Body of pancreas (tissue), 4 donors: ENCODE measurements at regions not wholly inside any gene's neighbourhood (a gene's known extent, or its start where the extent isn't known, plus 50 kb on each side); places are given as distances from the start of the nearest gene placed in this dataset.

Source experiments
- ATAC-seq: fragments of 150-250 bp; one replicate; pipeline ENCODE4 v1.9.1; 2016
- DNase-seq, 4 donors: peaks; one replicate each; pipeline ENCODE4 v3.0.0-alpha.2; 2019
- H3K27ac ChIP-seq, 4 donors: fragments of 200-600 bp; sonication (generic); 1 replicate in 3 of 4; 2 replicates in 1 of 4; pipeline versions ENCODE4 v1.5.1 to v1.6.1; 2016 to 2019; ENCODE audit warnings: mild to moderate bottlenecking in 1 of 4, mixed read lengths in 1 of 4, moderate library complexity in 1 of 4
- H3K27me3 ChIP-seq, 2 donors: fragments of 200-600 bp; sonication (generic); one replicate each; pipeline ENCODE4 v1.6.0; 2016; ENCODE audit warnings: mild to moderate bottlenecking in 1 of 2
- H3K36me3 ChIP-seq, 2 donors: fragments of 200-600 bp; sonication (generic); replicated peaks in 1 of 2; 2 replicates each; pipeline ENCODE4 v1.5.1; 2016; ENCODE audit warnings: low read depth in 2 of 2; ENCODE audit not compliant: insufficient read depth in 1 of 2
- H3K4me1 ChIP-seq: fragments of 200-600 bp; sonication (generic); one replicate; pipeline ENCODE4 v1.6.0; 2016
- H3K4me3 ChIP-seq, 2 donors: fragments of 200-600 bp; sonication (generic); 1 replicate in 1 of 2; 2 replicates in 1 of 2; pipeline ENCODE4 v1.5.1; 2016 to 2019
- H3K9me3 ChIP-seq, 3 donors: fragments of 200-600 bp; sonication (generic); 1 replicate in 2 of 3; 2 replicates in 1 of 3; pipeline ENCODE4 v1.5.1; 2016
- POLR2A ChIP-seq, 3 donors: fragments of 450-650 bp; IDR thresholded peaks; one replicate each; pipeline ENCODE4 v1.6.1; 2016; ENCODE audit warnings: antibody characterized with exemption in 3 of 3, mild to moderate bottlenecking in 2 of 3
- WGBS, 2 donors: methylation state at CpG; one replicate each; pipeline ENCODE4 v1.1.5; 2017; 5-methylcytosine and 5-hydroxymethylcytosine counted together
- intact Hi-C: fragments of 100-400 bp; cut with DNase I; formaldehyde crosslinking; loops from one replicate; pipeline ENCODE4 v1.15.1; 2023
- TF ChIP-seq, protein P1 (sequence below), 7 experiments: fragments of 450-650 bp in 4 of 7; fragments of 200-600 bp in 3 of 7; sonication (generic) in 3 of 7; IDR thresholded peaks; one replicate each; pipeline ENCODE4 v1.5.1; 2016 to 2019; ENCODE audit warnings: antibody characterized with exemption in 7 of 7

- Histone ChIP-seq H3K27me3 (no peaks in the 10 kb centered on the region), H3K27ac (no peak overlapping the region), H3K9me3 (no peaks in the 10 kb centered on the region), H3K4me3 (no peak overlapping the region), H3K36me3 (no peaks in the 10 kb centered on the region), H3K4me1 (peaks cover 4% of the 10 kb centered on the region)
- intact Hi-C loops: no loop called here
- WGBS, 2 donors: 12 to 16% methylated on average over 1 of the region's 1 CpG
- DNase-seq: no peak
- TF ChIP-seq POLR2A (IDR thresholded peaks at IDR 0.05): no peak
- TF ChIP-seq, protein P1, sequence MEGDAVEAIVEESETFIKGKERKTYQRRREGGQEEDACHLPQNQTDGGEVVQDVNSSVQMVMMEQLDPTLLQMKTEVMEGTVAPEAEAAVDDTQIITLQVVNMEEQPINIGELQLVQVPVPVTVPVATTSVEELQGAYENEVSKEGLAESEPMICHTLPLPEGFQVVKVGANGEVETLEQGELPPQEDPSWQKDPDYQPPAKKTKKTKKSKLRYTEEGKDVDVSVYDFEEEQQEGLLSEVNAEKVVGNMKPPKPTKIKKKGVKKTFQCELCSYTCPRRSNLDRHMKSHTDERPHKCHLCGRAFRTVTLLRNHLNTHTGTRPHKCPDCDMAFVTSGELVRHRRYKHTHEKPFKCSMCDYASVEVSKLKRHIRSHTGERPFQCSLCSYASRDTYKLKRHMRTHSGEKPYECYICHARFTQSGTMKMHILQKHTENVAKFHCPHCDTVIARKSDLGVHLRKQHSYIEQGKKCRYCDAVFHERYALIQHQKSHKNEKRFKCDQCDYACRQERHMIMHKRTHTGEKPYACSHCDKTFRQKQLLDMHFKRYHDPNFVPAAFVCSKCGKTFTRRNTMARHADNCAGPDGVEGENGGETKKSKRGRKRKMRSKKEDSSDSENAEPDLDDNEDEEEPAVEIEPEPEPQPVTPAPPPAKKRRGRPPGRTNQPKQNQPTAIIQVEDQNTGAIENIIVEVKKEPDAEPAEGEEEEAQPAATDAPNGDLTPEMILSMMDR (IDR thresholded peaks at IDR 0.05): no peak
- ATAC-seq: no peak
Observed at GRCh38 chr11:30730011-30730410, 143.9 kb upstream of the MPPED2 start.

DNA sequence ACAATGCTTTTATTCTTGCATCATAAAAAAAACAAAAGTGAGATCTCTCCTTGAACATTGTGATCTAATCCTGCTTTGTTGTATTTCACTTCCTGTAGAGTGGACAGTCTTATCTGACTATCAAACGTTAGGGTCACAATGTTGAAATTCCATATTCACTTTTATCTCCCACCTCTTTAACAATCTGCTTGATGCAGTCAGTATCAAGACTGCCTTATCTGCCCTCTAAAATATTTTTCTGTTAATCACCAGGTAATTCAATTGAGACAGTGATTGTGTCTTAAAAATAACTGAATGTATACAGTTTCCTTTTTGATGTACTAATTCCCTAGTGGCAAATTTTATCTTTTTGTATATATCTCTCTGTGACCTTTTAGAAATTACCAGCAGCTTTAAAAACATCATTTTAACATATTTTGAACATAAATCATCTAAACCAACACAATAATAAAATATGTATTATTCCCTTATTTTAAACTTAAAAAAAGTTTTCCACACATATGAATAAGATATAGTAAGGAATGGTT, 143.1 kb upstream of the MPPED2 start:
- H3K4me3 ChIP-seq: no peak overlapping the region
- no peaks in the 10 kb centered on the region for H3K36me3 ChIP-seq
- H3K27me3 ChIP-seq: no peaks in the 10 kb centered on the region
- ATAC-seq: no peak
- 3% methylated on average over 1 of the region's 1 CpG for WGBS, 2 donors
- no peak overlapping the region for H3K27ac ChIP-seq
- no peaks in the 10 kb centered on the region for H3K9me3 ChIP-seq
- DNase-seq: no peak
- intact Hi-C loops: no loop called here
- TF ChIP-seq, protein P1 (IDR thresholded peaks at IDR 0.05): no peak
- TF ChIP-seq POLR2A (IDR thresholded peaks at IDR 0.05): no peak
- peaks cover 4% of the 10 kb centered on the region for H3K4me1 ChIP-seq

DNA sequence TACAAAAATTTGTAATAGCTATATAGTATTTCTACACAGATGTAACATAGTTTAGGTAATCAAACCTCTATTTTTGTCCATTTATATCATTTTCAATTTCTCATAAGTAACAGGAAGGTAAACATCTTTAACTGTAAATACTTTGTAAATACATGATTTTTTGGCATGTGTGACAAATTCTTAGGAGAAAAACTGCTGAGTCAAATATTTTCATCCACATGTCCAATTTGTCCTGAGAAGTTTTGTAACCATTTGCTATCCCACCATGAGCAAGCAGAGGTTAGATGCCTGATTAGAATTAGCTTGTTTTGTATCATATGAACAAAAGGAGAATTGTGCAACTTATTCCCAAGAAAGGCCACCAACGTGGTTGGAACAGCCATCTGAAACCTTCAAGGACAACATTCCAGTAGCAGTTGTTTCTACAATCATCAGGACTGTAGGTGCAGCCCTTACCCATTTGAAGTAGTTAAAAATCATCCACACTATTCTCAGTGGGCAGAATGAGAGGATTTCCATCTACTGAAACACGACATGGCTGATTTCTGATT, 139.6 kb upstream of the MPPED2 start:
- Histone ChIP-seq H3K4me1 (peaks cover 4% of the 10 kb centered on the region), H3K27ac (no peak overlapping the region), H3K9me3 (no peaks in the 10 kb centered on the region), H3K27me3 (no peaks in the 10 kb centered on the region), H3K36me3 (no peaks in the 10 kb centered on the region), H3K4me3 (no peak overlapping the region)
- ATAC-seq (no peak), DNase-seq (no peak)
- no peak for TF ChIP-seq POLR2A (IDR thresholded peaks at IDR 0.05)
- TF ChIP-seq, protein P1 (IDR thresholded peaks at IDR 0.05): no peak
- 42 to 52% methylated on average over 2 of the region's 2 CpGs for WGBS, 2 donors
- intact Hi-C loops: no loop called here

GRCh38 chr11:30724274-30724673, 138.1 kb upstream of the MPPED2 start:
- Histone ChIP-seq H3K27ac (no peak overlapping the region), H3K27me3 (no peaks in the 10 kb centered on the region), H3K4me3 (no peak overlapping the region), H3K9me3 (no peaks in the 10 kb centered on the region), H3K4me1 (peaks cover 4% of the 10 kb centered on the region), H3K36me3 (no peaks in the 10 kb centered on the region)
- DNase-seq (no peak), ATAC-seq (no peak)
- no peak for TF ChIP-seq POLR2A (IDR thresholded peaks at IDR 0.05)
- TF ChIP-seq, protein P1 (IDR thresholded peaks at IDR 0.05): no peak
- intact Hi-C loops: no loop called here

GRCh38 chr11:30719371-30719770, 133.2 kb upstream of the MPPED2 start:
- intact Hi-C loops: no loop called here
- no peak for DNase-seq
- Histone ChIP-seq H3K27me3 (no peaks in the 10 kb centered on the region), H3K4me1 (no peaks in the 10 kb centered on the region), H3K9me3 (no peaks in the 10 kb centered on the region), H3K36me3 (no peaks in the 10 kb centered on the region), H3K27ac (no peak overlapping the region), H3K4me3 (no peak overlapping the region)
- TF ChIP-seq POLR2A (IDR thresholded peaks at IDR 0.05): no peak
- TF ChIP-seq, protein P1 (IDR thresholded peaks at IDR 0.05): no peak
- ATAC-seq: no peak
- WGBS, 2 donors: 49 to 67% methylated on average over 4 of the region's 4 CpGs
